ENCODE measurements at regions not wholly inside any gene's neighbourhood (a gene's known extent, or its start where the extent isn't known, plus 50 kb on each side); places are given as distances from the start of the nearest gene placed in this dataset.

- Histone ChIP-seq H3K27me3 (ENCODE audit: insufficient read depth, low read length) (no peaks in the 10 kb centered on the region), H3K4me2 (ENCODE audit: insufficient read depth, low read length) (no peak overlapping the region), H3K79me2 (ENCODE audit: insufficient read depth, low read length) (no peaks in the 10 kb centered on the region), H3K4me3 (ENCODE audit: insufficient read depth, low read length) (no peak overlapping the region), H3K4me1 (ENCODE audit: insufficient read depth, low read length) (no peaks in the 10 kb centered on the region), H3K27ac (ENCODE audit: low read depth, low read length) (no peak overlapping the region), H2AFZ (ENCODE audit: low read length) (no peak overlapping the region), H3K9me3 (ENCODE audit: low read depth, low read length) (no peaks in the 10 kb centered on the region), H4K20me1 (ENCODE audit: insufficient read depth, low read length) (no peaks in the 10 kb centered on the region), H3K36me3 (ENCODE audit: insufficient read depth, low read length) (no peaks in the 10 kb centered on the region)
- DNase-seq (ENCODE audit: insufficient read length, low spot score, missing footprints) = no peak
- no peak for TF ChIP-seq CTCF (IDR thresholded peaks at IDR 0.05; ENCODE audit: extremely low read depth, low read depth, low read length)
Measured at GRCh38 chr3:182544542-182544941, 248.8 kb upstream of the ATP11B start.

- H3K27me3 ChIP-seq (ENCODE audit: insufficient read depth, low read length) = no peaks in the 10 kb centered on the region
- no peaks in the 10 kb centered on the region for H4K20me1 ChIP-seq (ENCODE audit: insufficient read depth, low read length)
- no peak for TF ChIP-seq CTCF (IDR thresholded peaks at IDR 0.05; ENCODE audit: extremely low read depth, low read depth, low read length)
- no peaks in the 10 kb centered on the region for H3K79me2 ChIP-seq (ENCODE audit: insufficient read depth, low read length)
- peaks cover 3% of the 10 kb centered on the region for H3K9me3 ChIP-seq (ENCODE audit: low read depth, low read length)
- DNase-seq (ENCODE audit: insufficient read length, low spot score, missing footprints) = no peak
- H3K4me3 ChIP-seq (ENCODE audit: insufficient read depth, low read length) = no peak overlapping the region
- no peaks in the 10 kb centered on the region for H3K4me1 ChIP-seq (ENCODE audit: insufficient read depth, low read length)
- no peak overlapping the region for H2AFZ ChIP-seq (ENCODE audit: low read length)
- no peak overlapping the region for H3K4me2 ChIP-seq (ENCODE audit: insufficient read depth, low read length)
- H3K27ac ChIP-seq (ENCODE audit: low read depth, low read length) = no peak overlapping the region
- H3K36me3 ChIP-seq (ENCODE audit: insufficient read depth, low read length) = no peaks in the 10 kb centered on the region
Measured at GRCh38 chr3:182562274-182562673, 231.0 kb upstream of the ATP11B start.

- Histone ChIP-seq H3K27me3 (ENCODE audit: insufficient read depth, low read length) (no peaks in the 10 kb centered on the region), H3K27ac (ENCODE audit: low read depth, low read length) (no peak overlapping the region), H4K20me1 (ENCODE audit: insufficient read depth, low read length) (no peaks in the 10 kb centered on the region), H3K9me3 (ENCODE audit: low read depth, low read length) (no peaks in the 10 kb centered on the region), H2AFZ (ENCODE audit: low read length) (no peak overlapping the region), H3K4me1 (ENCODE audit: insufficient read depth, low read length) (no peaks in the 10 kb centered on the region), H3K79me2 (ENCODE audit: insufficient read depth, low read length) (no peaks in the 10 kb centered on the region), H3K36me3 (ENCODE audit: insufficient read depth, low read length) (no peaks in the 10 kb centered on the region), H3K4me3 (ENCODE audit: insufficient read depth, low read length) (no peak overlapping the region), H3K4me2 (ENCODE audit: insufficient read depth, low read length) (no peak overlapping the region)
- no peak for TF ChIP-seq CTCF (IDR thresholded peaks at IDR 0.05; ENCODE audit: extremely low read depth, low read depth, low read length)
- no peak for DNase-seq (ENCODE audit: insufficient read length, low spot score, missing footprints)
Measured at GRCh38 chr3:182565916-182566796, 227.1 kb upstream of the ATP11B start.

- Histone ChIP-seq H3K9me3 (ENCODE audit: low read depth, low read length) (no peaks in the 10 kb centered on the region), H3K4me2 (ENCODE audit: insufficient read depth, low read length) (no peak overlapping the region)
Measured at GRCh38 chr3:182567700-182568099, 225.6 kb upstream of the ATP11B start.

More at GRCh38 chr3:182567700-182568099, 225.6 kb upstream of the ATP11B start:
- Histone ChIP-seq H3K79me2 (ENCODE audit: insufficient read depth, low read length) (no peaks in the 10 kb centered on the region), H4K20me1 (ENCODE audit: insufficient read depth, low read length) (no peaks in the 10 kb centered on the region), H3K4me3 (ENCODE audit: insufficient read depth, low read length) (no peak overlapping the region), H2AFZ (ENCODE audit: low read length) (no peak overlapping the region), H3K27ac (ENCODE audit: low read depth, low read length) (no peak overlapping the region), H3K4me1 (ENCODE audit: insufficient read depth, low read length) (no peaks in the 10 kb centered on the region), H3K27me3 (ENCODE audit: insufficient read depth, low read length) (no peaks in the 10 kb centered on the region), H3K36me3 (ENCODE audit: insufficient read depth, low read length) (no peaks in the 10 kb centered on the region)
- DNase-seq (ENCODE audit: insufficient read length, low spot score, missing footprints) = no peak
- no peak for TF ChIP-seq CTCF (IDR thresholded peaks at IDR 0.05; ENCODE audit: extremely low read depth, low read depth, low read length)
